HL-60 (cell line): ENCODE measurements at regions not wholly inside any gene's neighbourhood (a gene's known extent, or its start where the extent isn't known, plus 50 kb on each side); places are given as distances from the start of the nearest gene placed in this dataset.

Source experiments
- DNase-seq, 2 experiments: peaks; one replicate each; pipeline ENCODE4 v3.0.0-alpha.2; 2010 to 2020; ENCODE audit warnings: low read depth in 1 of 2, low spot score in 1 of 2
- H3K27ac ChIP-seq: fragments of 250-450 bp; sonication (Bioruptor Pico); replicated peaks from 2 replicates; pipeline ENCODE4 v1.5.1; 2020; ENCODE audit warnings: mild to moderate bottlenecking, moderate library complexity
- H3K27me3 ChIP-seq: fragments of 250-450 bp; sonication (Bioruptor Pico); 2 replicates; pipeline ENCODE4 v1.5.1; 2021; ENCODE audit warnings: mild to moderate bottlenecking, moderate library complexity; ENCODE audit not compliant: insufficient read depth, poor library complexity, severe bottlenecking
- H3K4me3 ChIP-seq: replicated peaks from 2 replicates; pipeline ENCODE4 v1.5.1; 2011; ENCODE audit warnings: mild to moderate bottlenecking, control low read depth, low read length; ENCODE audit not compliant: insufficient read depth
- CTCF ChIP-seq: IDR thresholded peaks from one replicate; pipeline ENCODE4 v1.5.1; 2011; ENCODE audit warnings: low read length, control low read depth, inconsistent platforms; ENCODE audit not compliant: insufficient read depth
- GABPA ChIP-seq: IDR thresholded peaks from 2 replicates; pipeline ENCODE4 v1.6.1; 2012; ENCODE audit warnings: low read depth
- POLR2AphosphoS5 ChIP-seq: IDR thresholded peaks from 2 replicates; pipeline ENCODE4 v1.6.1; 2012; ENCODE audit warnings: low read depth
- SPI1 ChIP-seq: IDR thresholded peaks from 2 replicates; pipeline ENCODE4 v1.6.1; 2012; ENCODE audit warnings: low read depth, mild to moderate bottlenecking, borderline replicate concordance
- TF ChIP-seq, protein P1 (sequence below): IDR thresholded peaks from 2 replicates; pipeline ENCODE4 v1.6.1; 2012; ENCODE audit warnings: low read depth; ENCODE audit not compliant: insufficient replicate concordance

DNA sequence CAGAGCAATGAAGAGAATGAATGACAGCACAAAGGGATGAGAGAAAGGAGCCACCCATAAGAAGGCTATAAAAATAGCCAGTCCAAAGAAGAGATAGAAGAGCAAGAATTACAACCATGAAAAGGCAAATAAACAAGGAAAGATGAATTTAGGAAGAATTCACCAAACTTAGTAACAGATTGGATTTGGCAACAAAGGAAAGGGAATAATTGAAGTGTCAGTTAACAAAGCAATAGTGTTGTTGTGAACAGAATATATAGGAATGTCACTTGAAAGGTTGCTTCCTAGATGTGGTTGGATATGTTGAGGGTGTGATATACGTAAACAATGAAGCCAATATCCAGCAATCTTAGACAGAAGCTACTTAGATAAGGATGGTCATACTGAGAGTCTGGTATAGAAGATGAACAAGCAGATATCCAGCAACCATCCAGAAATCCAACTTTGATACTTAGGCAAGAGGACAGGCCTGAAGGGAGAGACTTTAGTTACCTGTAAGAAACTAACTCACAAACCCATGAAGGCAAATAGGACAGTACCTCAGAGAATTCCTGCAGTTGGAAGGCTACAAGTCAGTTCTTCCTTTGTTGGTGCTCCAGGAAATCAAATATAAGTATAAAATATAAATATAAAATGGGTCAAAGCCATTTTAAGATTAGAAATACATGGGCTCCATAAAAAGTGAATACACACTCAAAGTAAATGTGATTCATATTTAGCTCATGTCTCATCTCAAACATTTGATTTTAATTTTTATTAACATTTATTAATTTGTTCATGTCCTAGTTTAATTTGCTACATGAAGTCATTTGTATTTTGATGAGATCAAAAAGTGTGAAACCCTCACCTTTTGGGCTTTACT, 106.5 kb downstream of the HFE start:
- Histone ChIP-seq H3K4me3 (no peak overlapping the region), H3K27ac (no peak overlapping the region), H3K27me3 (no peaks in the 10 kb centered on the region)
- no peak for DNase-seq
- TF ChIP-seq SPI1 = no peak
- no peak for TF ChIP-seq CTCF
- TF ChIP-seq, protein P1, sequence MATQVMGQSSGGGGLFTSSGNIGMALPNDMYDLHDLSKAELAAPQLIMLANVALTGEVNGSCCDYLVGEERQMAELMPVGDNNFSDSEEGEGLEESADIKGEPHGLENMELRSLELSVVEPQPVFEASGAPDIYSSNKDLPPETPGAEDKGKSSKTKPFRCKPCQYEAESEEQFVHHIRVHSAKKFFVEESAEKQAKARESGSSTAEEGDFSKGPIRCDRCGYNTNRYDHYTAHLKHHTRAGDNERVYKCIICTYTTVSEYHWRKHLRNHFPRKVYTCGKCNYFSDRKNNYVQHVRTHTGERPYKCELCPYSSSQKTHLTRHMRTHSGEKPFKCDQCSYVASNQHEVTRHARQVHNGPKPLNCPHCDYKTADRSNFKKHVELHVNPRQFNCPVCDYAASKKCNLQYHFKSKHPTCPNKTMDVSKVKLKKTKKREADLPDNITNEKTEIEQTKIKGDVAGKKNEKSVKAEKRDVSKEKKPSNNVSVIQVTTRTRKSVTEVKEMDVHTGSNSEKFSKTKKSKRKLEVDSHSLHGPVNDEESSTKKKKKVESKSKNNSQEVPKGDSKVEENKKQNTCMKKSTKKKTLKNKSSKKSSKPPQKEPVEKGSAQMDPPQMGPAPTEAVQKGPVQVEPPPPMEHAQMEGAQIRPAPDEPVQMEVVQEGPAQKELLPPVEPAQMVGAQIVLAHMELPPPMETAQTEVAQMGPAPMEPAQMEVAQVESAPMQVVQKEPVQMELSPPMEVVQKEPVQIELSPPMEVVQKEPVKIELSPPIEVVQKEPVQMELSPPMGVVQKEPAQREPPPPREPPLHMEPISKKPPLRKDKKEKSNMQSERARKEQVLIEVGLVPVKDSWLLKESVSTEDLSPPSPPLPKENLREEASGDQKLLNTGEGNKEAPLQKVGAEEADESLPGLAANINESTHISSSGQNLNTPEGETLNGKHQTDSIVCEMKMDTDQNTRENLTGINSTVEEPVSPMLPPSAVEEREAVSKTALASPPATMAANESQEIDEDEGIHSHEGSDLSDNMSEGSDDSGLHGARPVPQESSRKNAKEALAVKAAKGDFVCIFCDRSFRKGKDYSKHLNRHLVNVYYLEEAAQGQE = no peak
- no peak for TF ChIP-seq POLR2AphosphoS5
- TF ChIP-seq GABPA = no peak

DNA sequence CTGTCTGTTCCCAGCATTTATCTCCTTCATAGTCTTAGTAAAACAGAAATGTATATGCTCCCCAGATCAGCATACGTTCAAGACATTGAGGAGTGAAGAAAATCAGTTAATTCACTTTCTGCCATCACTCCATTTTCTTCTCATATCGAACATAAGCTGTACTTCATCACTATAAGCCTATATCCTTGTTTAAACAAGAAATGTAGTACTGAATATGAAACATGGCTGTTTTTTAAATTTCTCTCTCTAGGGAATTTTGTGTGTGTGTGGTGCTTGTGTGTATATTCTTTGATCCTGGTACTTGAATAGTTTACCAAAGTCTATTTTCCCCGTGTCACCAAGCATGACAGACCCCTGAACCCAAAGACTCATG, 107.1 kb downstream of the HFE start:
- no peak for DNase-seq
- no peak overlapping the region for H3K27ac ChIP-seq
- TF ChIP-seq CTCF = no peak
- TF ChIP-seq POLR2AphosphoS5 = no peak
- TF ChIP-seq, protein P1 = no peak
- TF ChIP-seq SPI1 = no peak
- TF ChIP-seq GABPA = no peak
- no peaks in the 10 kb centered on the region for H3K27me3 ChIP-seq
- no peak overlapping the region for H3K4me3 ChIP-seq

GRCh38 chr6:26194816-26195375, 107.7 kb downstream of the HFE start:
- peak overlapping the region; percentile 44 for H3K4me3 ChIP-seq
- no peak for DNase-seq
- H3K27ac ChIP-seq = peak overlapping the region; percentile 97
- no peak for TF ChIP-seq SPI1
- no peak for TF ChIP-seq POLR2AphosphoS5
- TF ChIP-seq, protein P1 = no peak
- no peak for TF ChIP-seq CTCF
- no peak for TF ChIP-seq GABPA
- H3K27me3 ChIP-seq = no peaks in the 10 kb centered on the region
